ENCODE measurements at regions not wholly inside any gene's neighbourhood (a gene's known extent, or its start where the extent isn't known, plus 50 kb on each side); places are given as distances from the start of the nearest gene placed in this dataset.
"Not testable (repeated sequence)": the region's sequence is repeated elsewhere in the genome, so short reads cannot be mapped to it uniquely, and the experiment has no call there.

- WGBS, 3 donors = 17 to 31% (median 20%) methylated on average over 3 of the region's 3 CpGs
- DNase-seq = no peak
- no peak overlapping the region for H3K4me3 ChIP-seq
- no peak for ATAC-seq
- H3K9me3 ChIP-seq = no peaks in the 10 kb centered on the region
- H3K27me3 ChIP-seq (ENCODE audit: insufficient read depth in 3 of 3, low read length in 2 of 3) = no peaks in the 10 kb centered on the region
- no peaks in the 10 kb centered on the region for H3K36me3 ChIP-seq (ENCODE audit: insufficient read depth in 1 of 2, low read depth in 1 of 2)
- H3K4me1 ChIP-seq = no peaks in the 10 kb centered on the region
- no peak for TF ChIP-seq CTCF (IDR thresholded peaks at IDR 0.05)
- H3K27ac ChIP-seq = no peak overlapping the region
- intact Hi-C loops (cut with DNase I) = no loop called here
Measured at GRCh38 chr3:11739706-11740105, 96.0 kb upstream of the VGLL4 start.

GRCh38 chr3:11739123-11739522, 95.4 kb upstream of the VGLL4 start:
- WGBS, 3 donors = 43 to 78% (median 52%) methylated on average over 2 of the region's 2 CpGs
- TF ChIP-seq CTCF (IDR thresholded peaks at IDR 0.05) = no peak
- no peak for DNase-seq

GRCh38 chr3:11737742-11738141, 94.0 kb upstream of the VGLL4 start:
- Histone ChIP-seq H3K27me3 (ENCODE audit: insufficient read depth in 3 of 3, low read length in 2 of 3) (no peaks in the 10 kb centered on the region), H3K27ac (no peak overlapping the region), H3K36me3 (ENCODE audit: insufficient read depth in 1 of 2, low read depth in 1 of 2) (no peaks in the 10 kb centered on the region), H3K4me1 (peaks cover 2% of the 10 kb centered on the region), H3K9me3 (no peaks in the 10 kb centered on the region), H3K4me3 (no peak overlapping the region)
- DNase-seq = no peak
- WGBS, 3 donors = 67 to 83% (median 69%) methylated on average over 7 of the region's 7 CpGs
- intact Hi-C loops (cut with DNase I) = no loop called here
- TF ChIP-seq CTCF (IDR thresholded peaks at IDR 0.05) = no peak
- ATAC-seq = no peak

More at GRCh38 chr3:11739123-11739522, 95.4 kb upstream of the VGLL4 start:
- Histone ChIP-seq H3K9me3 (no peaks in the 10 kb centered on the region), H3K36me3 (ENCODE audit: insufficient read depth in 1 of 2, low read depth in 1 of 2) (no peaks in the 10 kb centered on the region), H3K27me3 (ENCODE audit: insufficient read depth in 3 of 3, low read length in 2 of 3) (no peaks in the 10 kb centered on the region), H3K4me3 (no peak overlapping the region), H3K27ac (no peak overlapping the region), H3K4me1 (no peaks in the 10 kb centered on the region)
- intact Hi-C loops (cut with DNase I) = no loop called here
- no peak for ATAC-seq

GRCh38 chr3:11736136-11736833, 92.6 kb upstream of the VGLL4 start:
- peaks cover 2% of the 10 kb centered on the region for H3K4me1 ChIP-seq
- H3K4me3 ChIP-seq = no peak overlapping the region
- H3K36me3 ChIP-seq (ENCODE audit: insufficient read depth in 1 of 2, low read depth in 1 of 2) = no peaks in the 10 kb centered on the region
- no peaks in the 10 kb centered on the region for H3K27me3 ChIP-seq (ENCODE audit: insufficient read depth in 3 of 3, low read length in 2 of 3)
- H3K27ac ChIP-seq = no peak overlapping the region
- 71 to 75% (median 72%) methylated on average over 9 of the region's 9 CpGs for WGBS, 3 donors
- intact Hi-C loops (cut with DNase I) = no loop called here
- H3K9me3 ChIP-seq = no peaks in the 10 kb centered on the region
- ATAC-seq (no peak), DNase-seq (no peak)
- no peak for TF ChIP-seq CTCF (IDR thresholded peaks at IDR 0.05)

- Histone ChIP-seq H3K27me3 (ENCODE audit: insufficient read depth in 3 of 3, low read length in 2 of 3) (no peaks in the 10 kb centered on the region), H3K36me3 (ENCODE audit: insufficient read depth in 1 of 2, low read depth in 1 of 2) (no peaks in the 10 kb centered on the region), H3K9me3 (no peaks in the 10 kb centered on the region), H3K4me3 (no peak overlapping the region), H3K4me1 (peaks cover 2% of the 10 kb centered on the region), H3K27ac (no peak overlapping the region)
- 54 to 68% (median 60%) methylated on average over 6 of the region's 6 CpGs for WGBS, 3 donors
- ATAC-seq (no peak), DNase-seq (no peak)
- intact Hi-C loops (cut with DNase I) = no loop called here
- no peak for TF ChIP-seq CTCF (IDR thresholded peaks at IDR 0.05)
Measured at GRCh38 chr3:11735638-11736037, 91.9 kb upstream of the VGLL4 start.

GRCh38 chr3:11735111-11735510, 91.4 kb upstream of the VGLL4 start:
- ATAC-seq; H3K27me3 ChIP-seq (ENCODE audit: insufficient read depth in 3 of 3, low read length in 2 of 3); DNase-seq; H3K36me3 ChIP-seq (ENCODE audit: insufficient read depth in 1 of 2, low read depth in 1 of 2); H3K27ac ChIP-seq; H3K4me1 ChIP-seq; H3K9me3 ChIP-seq; H3K4me3 ChIP-seq; intact Hi-C loops (cut with DNase I): not testable (repeated sequence)
- 97 to 100% (median 99%) methylated on average over 4 of the region's 4 CpGs for WGBS, 3 donors

Measured in psoas muscle (tissue), 7 donors.